GM12892 (cell line): ENCODE measurements at regions not wholly inside any gene's neighbourhood (a gene's known extent, or its start where the extent isn't known, plus 50 kb on each side); places are given as distances from the start of the nearest gene placed in this dataset.

Source experiments
- POLR2A ChIP-seq: IDR thresholded peaks from 2 replicates; pipeline ENCODE4 v1.6.1; 2011; ENCODE audit warnings: low read depth, low read length, control low read depth
- TAF1 ChIP-seq: IDR thresholded peaks from 2 replicates; pipeline ENCODE4 v1.6.1; 2011; ENCODE audit warnings: low read depth, mild to moderate bottlenecking, control low read depth, low read length, borderline replicate concordance

DNA sequence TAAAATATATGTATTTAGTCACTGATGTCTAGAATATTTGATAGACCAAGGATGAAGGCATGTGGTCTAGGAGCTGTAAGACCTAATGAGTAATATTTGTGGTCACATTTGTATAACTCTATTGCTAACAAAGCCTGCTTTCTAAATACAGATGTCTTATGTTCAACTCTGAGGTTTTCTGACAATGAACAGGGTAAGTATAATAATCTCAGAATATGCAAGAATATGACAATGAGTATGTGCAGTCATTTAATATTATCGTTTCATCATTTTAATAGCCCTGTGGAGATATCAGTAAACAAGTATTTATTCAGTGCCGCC is 389.6 kb downstream of the LRIG3 start:
- TF ChIP-seq TAF1 (no peak), POLR2A (no peak)
